ENCODE measurements at regions not wholly inside any gene's neighbourhood (a gene's known extent, or its start where the extent isn't known, plus 50 kb on each side); places are given as distances from the start of the nearest gene placed in this dataset.

- TF ChIP-seq E4F1 (IDR thresholded peaks at IDR 0.05; ENCODE audit: borderline replicate concordance, partially characterized antibody) (no peak), SIX5 (IDR thresholded peaks at IDR 0.05; ENCODE audit: low read depth, low read length, severe bottlenecking) (no peak), ATF2 (IDR thresholded peaks at IDR 0.05; ENCODE audit: low read length) (no peak), TAF1 (IDR thresholded peaks at IDR 0.05; ENCODE audit: borderline replicate concordance, low read depth, low read length) (no peak)
Measured at GRCh38 chr11:110986016-110986415, 259.5 kb upstream of the POU2AF2 start (continued).

GRCh38 chr11:110985547-110985946, 260.0 kb upstream of the POU2AF2 start:
- no peak overlapping the region for H2AFZ ChIP-seq (ENCODE audit: control insufficient read depth, low read depth, low read length)
- RAD21 ChIA-PET (ENCODE audit: unreplicated experiment) = no interaction called here
- H4K20me1 ChIP-seq (ENCODE audit: control insufficient read depth, insufficient read depth) = no peaks in the 10 kb centered on the region
- H3K4me2 ChIP-seq (ENCODE audit: control insufficient read depth, insufficient read depth) = no peak overlapping the region
- no peaks in the 10 kb centered on the region; a peak in 1 of 4 replicates for H3K27me3 ChIP-seq (replicated peaks in 1 of 2; ENCODE audit: control insufficient read depth in 2 of 2, insufficient read depth in 2 of 2, low read length in 1 of 2)
- no peaks in the 10 kb centered on the region for H3K79me2 ChIP-seq (ENCODE audit: control insufficient read depth, insufficient read depth, low read length)
- no peak for ATAC-seq
- in situ Hi-C loops (cut with MboI) (no loop called here), intact Hi-C loops (cut with micrococcal nuclease; ENCODE audit: unreplicated experiment) (no loop called here)
- SMC1A ChIA-PET (ENCODE audit: uncharacterized antibody, unreplicated experiment) = no interaction called here
- no peak overlapping the region for H3K4me3 ChIP-seq
- no peaks in the 10 kb centered on the region for H3K36me3 ChIP-seq (ENCODE audit: control insufficient read depth in 2 of 2, insufficient read depth in 2 of 2, low read length in 1 of 2)
- H3K9me3 ChIP-seq (replicated peaks; ENCODE audit: control insufficient read depth, insufficient read depth, low read length) = no peaks in the 10 kb centered on the region
- no peak for FAIRE-seq
- DNase-seq (ENCODE audit: low read depth, low spot score) = no peak
- H3K27ac ChIP-seq (ENCODE audit: control insufficient read depth, insufficient read depth) = no peak overlapping the region
- no peaks in the 10 kb centered on the region for H3K4me1 ChIP-seq (ENCODE audit: control insufficient read depth, insufficient read depth, low read length)
- no TSS peak for BruUV-seq (replicated peaks)
- CTCF ChIA-PET = no interaction called here
- no peak overlapping the region for H3K9ac ChIP-seq (ENCODE audit: control insufficient read depth, insufficient read depth, low read length)
- POLR2A ChIA-PET = no interaction called here
- TF ChIP-seq HSF1 (IDR thresholded peaks at IDR 0.05; ENCODE audit: low read depth, low read length) (no peak), NFIC (IDR thresholded peaks at IDR 0.05; ENCODE audit: low read depth, low read length) (no peak), RAD21 (IDR thresholded peaks at IDR 0.05; ENCODE audit: insufficient read depth, low read depth, low read length) (no peak), WRNIP1 (IDR thresholded peaks at IDR 0.05; ENCODE audit: borderline replicate concordance, low read depth, low read length) (no peak), ATF2 (IDR thresholded peaks at IDR 0.05; ENCODE audit: low read length) (no peak), BCLAF1 (IDR thresholded peaks at IDR 0.05) (no peak), CHD2 (IDR thresholded peaks at IDR 0.05; ENCODE audit: borderline replicate concordance, low read depth, low read length) (no peak), ZNF217 (IDR thresholded peaks at IDR 0.05) (no peak)

Data from GM12878 (cell line).